ENCODE measurements at regions not wholly inside any gene's neighbourhood (a gene's known extent, or its start where the extent isn't known, plus 50 kb on each side); places are given as distances from the start of the nearest gene placed in this dataset.

- Histone ChIP-seq H3K9ac (ENCODE audit: low read length) (no peak overlapping the region), H3K4me1 (ENCODE audit: low read length) (no peaks in the 10 kb centered on the region), H3K27ac (ENCODE audit: low read length) (no peak overlapping the region), H3K36me3 (replicated peaks; ENCODE audit: low read depth, low read length) (no peaks in the 10 kb centered on the region), H4K20me1 (ENCODE audit: insufficient read depth, low read length) (no peaks in the 10 kb centered on the region), H2AFZ (ENCODE audit: low read depth, low read length) (no peak overlapping the region), H3K27me3 (ENCODE audit: low read depth, low read length) (no peaks in the 10 kb centered on the region), H3K79me2 (ENCODE audit: low read length) (no peaks in the 10 kb centered on the region), H3K4me2 (ENCODE audit: low read length) (no peak overlapping the region), H3K9me3 (ENCODE audit: insufficient read depth, low read length) (no peaks in the 10 kb centered on the region), H3K4me3 (ENCODE audit: low read length) (no peak overlapping the region)
- TF ChIP-seq CTCF (IDR thresholded peaks at IDR 0.05; ENCODE audit: low read depth, low read length) (no peak), EZH2phosphoT487 (IDR thresholded peaks at IDR 0.05; ENCODE audit: low read depth) (no peak)
Observed at GRCh38 chr7:84302949-84303348, 108.4 kb upstream of the SEMA3A start.

DNA sequence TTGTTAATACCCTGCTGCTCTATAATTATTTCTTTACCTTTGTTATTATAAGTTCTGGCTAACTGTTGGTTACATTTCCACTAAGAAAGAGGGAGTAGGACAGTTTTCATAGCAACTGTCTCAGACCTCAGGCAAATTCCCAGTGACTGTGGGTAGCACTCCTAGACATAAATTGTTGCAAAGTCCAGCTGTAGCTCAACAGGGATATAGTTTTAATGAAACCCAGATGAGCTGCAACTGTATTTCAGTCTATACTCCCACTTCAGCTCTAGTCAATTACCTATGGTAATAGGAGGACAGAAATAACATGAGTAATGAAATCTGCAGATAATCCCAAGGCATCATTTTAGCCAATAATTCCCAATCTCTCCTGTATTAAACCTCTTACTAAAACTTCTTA is 103.0 kb upstream of the SEMA3A start:
- Histone ChIP-seq H3K9ac (ENCODE audit: low read length) (no peak overlapping the region), H4K20me1 (ENCODE audit: insufficient read depth, low read length) (no peaks in the 10 kb centered on the region), H3K79me2 (ENCODE audit: low read length) (no peaks in the 10 kb centered on the region), H2AFZ (ENCODE audit: low read depth, low read length) (no peak overlapping the region), H3K4me2 (ENCODE audit: low read length) (no peak overlapping the region), H3K4me1 (ENCODE audit: low read length) (no peaks in the 10 kb centered on the region), H3K36me3 (replicated peaks; ENCODE audit: low read depth, low read length) (no peaks in the 10 kb centered on the region), H3K4me3 (ENCODE audit: low read length) (no peak overlapping the region), H3K27ac (ENCODE audit: low read length) (no peak overlapping the region), H3K9me3 (ENCODE audit: insufficient read depth, low read length) (no peaks in the 10 kb centered on the region), H3K27me3 (ENCODE audit: low read depth, low read length) (no peaks in the 10 kb centered on the region)
- TF ChIP-seq CTCF (IDR thresholded peaks at IDR 0.05; ENCODE audit: low read depth, low read length) (no peak), EZH2phosphoT487 (IDR thresholded peaks at IDR 0.05; ENCODE audit: low read depth) (no peak)

DNA sequence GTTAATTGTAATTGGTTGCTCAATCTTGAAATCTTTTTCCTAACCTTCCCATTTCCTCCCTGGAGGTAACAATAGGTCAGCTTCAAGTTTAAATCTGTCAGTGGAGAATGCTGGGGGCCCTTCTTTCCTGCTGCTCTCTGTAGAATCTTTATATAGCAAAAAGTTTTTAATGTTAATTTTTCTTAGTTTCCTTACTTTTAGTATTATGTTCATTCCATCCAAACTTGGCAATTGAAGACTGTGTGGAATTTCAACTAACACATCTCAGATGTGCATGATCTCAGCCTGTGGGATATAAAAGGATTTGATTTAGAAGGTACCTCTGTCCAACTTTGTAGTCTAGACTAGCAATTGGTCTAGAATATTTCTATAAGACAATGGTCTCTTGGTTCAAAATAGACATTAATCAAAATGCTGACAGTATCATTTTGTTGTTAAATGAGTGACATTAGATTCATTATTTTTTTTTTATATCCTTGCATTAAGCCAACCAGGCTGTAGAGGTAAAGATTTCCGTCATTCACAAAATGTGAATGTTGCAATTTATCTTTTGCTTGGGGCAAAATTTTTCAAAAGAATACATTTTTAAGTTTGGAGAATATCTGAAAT is 100.4 kb upstream of the SEMA3A start:
- H3K4me2 ChIP-seq (ENCODE audit: low read length): no peak overlapping the region
- no peak overlapping the region for H2AFZ ChIP-seq (ENCODE audit: low read depth, low read length)
- H3K79me2 ChIP-seq (ENCODE audit: low read length): no peaks in the 10 kb centered on the region
- no peaks in the 10 kb centered on the region for H3K9me3 ChIP-seq (ENCODE audit: insufficient read depth, low read length)
- H3K27ac ChIP-seq (ENCODE audit: low read length): no peak overlapping the region
- H3K4me3 ChIP-seq (ENCODE audit: low read length): no peak overlapping the region
- H3K4me1 ChIP-seq (ENCODE audit: low read length): no peaks in the 10 kb centered on the region
- TF ChIP-seq CTCF (IDR thresholded peaks at IDR 0.05; ENCODE audit: low read depth, low read length) (no peak), EZH2phosphoT487 (IDR thresholded peaks at IDR 0.05; ENCODE audit: low read depth) (no peak)
- H3K9ac ChIP-seq (ENCODE audit: low read length): no peak overlapping the region
- no peaks in the 10 kb centered on the region for H3K36me3 ChIP-seq (replicated peaks; ENCODE audit: low read depth, low read length)
- H3K27me3 ChIP-seq (ENCODE audit: low read depth, low read length): no peaks in the 10 kb centered on the region
- no peaks in the 10 kb centered on the region for H4K20me1 ChIP-seq (ENCODE audit: insufficient read depth, low read length)

GRCh38 chr7:84294391-84294790 is 99.8 kb upstream of the SEMA3A start:
- H3K79me2 ChIP-seq (ENCODE audit: low read length): no peaks in the 10 kb centered on the region
- H3K36me3 ChIP-seq (replicated peaks; ENCODE audit: low read depth, low read length): no peaks in the 10 kb centered on the region
- H3K27ac ChIP-seq (ENCODE audit: low read length): no peak overlapping the region
- TF ChIP-seq CTCF (IDR thresholded peaks at IDR 0.05; ENCODE audit: low read depth, low read length): no peak
- no peak for TF ChIP-seq EZH2phosphoT487 (IDR thresholded peaks at IDR 0.05; ENCODE audit: low read depth)
- H3K9me3 ChIP-seq (ENCODE audit: insufficient read depth, low read length): no peaks in the 10 kb centered on the region
- no peak overlapping the region for H3K9ac ChIP-seq (ENCODE audit: low read length)
- no peaks in the 10 kb centered on the region for H3K27me3 ChIP-seq (ENCODE audit: low read depth, low read length)
- H3K4me2 ChIP-seq (ENCODE audit: low read length): no peak overlapping the region
- H3K4me1 ChIP-seq (ENCODE audit: low read length): no peaks in the 10 kb centered on the region
- H4K20me1 ChIP-seq (ENCODE audit: insufficient read depth, low read length): no peaks in the 10 kb centered on the region
- H2AFZ ChIP-seq (ENCODE audit: low read depth, low read length): no peak overlapping the region
- no peak overlapping the region for H3K4me3 ChIP-seq (ENCODE audit: low read length)

Measured in OCI-LY3 (cell line).